D721Med (cell line): ENCODE measurements at regions not wholly inside any gene's neighbourhood (a gene's known extent, or its start where the extent isn't known, plus 50 kb on each side); places are given as distances from the start of the nearest gene placed in this dataset.

Experiments used
- DNase-seq: peaks from one replicate; pipeline ENCODE4 v3.0.0; 2011; ENCODE audit warnings: low spot score; ENCODE audit not compliant: insufficient read length
- FAIRE-seq: peaks from 2 replicates; lab custom pipeline; 2011; peaks lifted over from hg19 to GRCh38; lab: Jason Lieb, UNC
- TF ChIP-seq, protein P1 (sequence below): IDR thresholded peaks from 2 replicates; pipeline ENCODE4 v1.5.1; 2012; ENCODE audit warnings: mild to moderate bottlenecking, control low read depth; ENCODE audit not compliant: insufficient read depth; ENCODE audit errors: missing control alignments

DNA sequence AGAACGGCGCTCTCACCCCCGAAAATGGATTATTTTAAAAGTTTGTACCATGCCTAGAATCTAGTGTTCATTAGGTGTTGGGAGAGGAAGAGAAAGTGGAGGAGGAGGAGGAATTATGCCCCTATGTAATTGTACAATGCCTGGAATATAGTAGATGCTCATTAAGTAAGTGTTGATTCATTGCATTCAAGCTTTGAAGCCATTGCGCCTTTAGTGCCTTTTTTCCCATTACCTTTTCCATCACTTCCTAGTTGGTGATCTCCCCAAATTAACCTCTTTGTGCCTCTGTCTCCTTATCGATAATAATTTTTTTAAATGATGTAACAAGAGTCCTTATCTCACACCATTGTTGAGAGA is 220.7 kb upstream of the PRICKLE2 start:
- no peak for FAIRE-seq
- TF ChIP-seq, protein P1, sequence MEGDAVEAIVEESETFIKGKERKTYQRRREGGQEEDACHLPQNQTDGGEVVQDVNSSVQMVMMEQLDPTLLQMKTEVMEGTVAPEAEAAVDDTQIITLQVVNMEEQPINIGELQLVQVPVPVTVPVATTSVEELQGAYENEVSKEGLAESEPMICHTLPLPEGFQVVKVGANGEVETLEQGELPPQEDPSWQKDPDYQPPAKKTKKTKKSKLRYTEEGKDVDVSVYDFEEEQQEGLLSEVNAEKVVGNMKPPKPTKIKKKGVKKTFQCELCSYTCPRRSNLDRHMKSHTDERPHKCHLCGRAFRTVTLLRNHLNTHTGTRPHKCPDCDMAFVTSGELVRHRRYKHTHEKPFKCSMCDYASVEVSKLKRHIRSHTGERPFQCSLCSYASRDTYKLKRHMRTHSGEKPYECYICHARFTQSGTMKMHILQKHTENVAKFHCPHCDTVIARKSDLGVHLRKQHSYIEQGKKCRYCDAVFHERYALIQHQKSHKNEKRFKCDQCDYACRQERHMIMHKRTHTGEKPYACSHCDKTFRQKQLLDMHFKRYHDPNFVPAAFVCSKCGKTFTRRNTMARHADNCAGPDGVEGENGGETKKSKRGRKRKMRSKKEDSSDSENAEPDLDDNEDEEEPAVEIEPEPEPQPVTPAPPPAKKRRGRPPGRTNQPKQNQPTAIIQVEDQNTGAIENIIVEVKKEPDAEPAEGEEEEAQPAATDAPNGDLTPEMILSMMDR: no peak
- no peak for DNase-seq

DNA sequence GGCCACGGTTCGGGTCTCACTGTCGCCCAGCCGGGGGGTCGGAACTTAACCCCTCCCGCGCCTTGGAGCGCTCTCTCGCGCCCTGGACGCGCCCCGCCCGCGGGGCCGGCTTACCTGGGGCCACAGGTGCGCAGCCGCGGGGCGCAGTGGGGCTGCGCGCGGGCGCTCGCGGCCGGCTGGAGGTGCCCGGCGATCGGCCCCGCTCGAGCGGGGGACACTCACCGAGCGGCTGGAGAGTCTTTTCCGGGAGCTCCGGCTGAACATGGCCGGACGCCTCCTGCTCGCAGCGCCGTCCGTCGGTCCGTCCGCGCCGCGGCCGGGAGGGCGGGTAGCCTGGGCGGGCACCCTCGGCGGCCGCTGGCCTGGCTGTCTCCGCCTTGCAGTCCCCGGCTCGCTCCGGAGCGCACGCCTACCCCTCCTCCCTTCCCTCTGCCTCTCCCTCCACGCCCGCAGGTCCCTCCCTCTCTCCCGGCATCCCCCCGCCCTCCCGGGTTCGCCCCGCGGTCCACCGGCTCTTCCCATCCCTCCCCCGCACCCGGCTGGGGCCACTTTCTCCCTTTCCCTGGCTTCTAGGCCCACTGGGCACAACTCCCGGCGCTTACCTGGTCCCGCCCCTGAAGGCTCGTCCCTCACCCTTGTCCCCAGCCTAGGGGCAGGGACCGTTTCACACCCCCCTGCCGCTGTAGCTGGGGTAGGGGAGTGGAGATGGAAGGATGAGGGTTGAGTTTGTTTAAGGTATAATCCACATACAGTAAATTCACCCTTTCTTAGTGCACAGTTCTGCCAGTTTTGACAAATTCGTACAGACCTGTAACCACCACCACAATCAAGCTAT is 220.1 kb upstream of the PRICKLE2 start:
- TF ChIP-seq, protein P1: no peak
- peak; percentile 66 for DNase-seq
- FAIRE-seq: no peak

DNA sequence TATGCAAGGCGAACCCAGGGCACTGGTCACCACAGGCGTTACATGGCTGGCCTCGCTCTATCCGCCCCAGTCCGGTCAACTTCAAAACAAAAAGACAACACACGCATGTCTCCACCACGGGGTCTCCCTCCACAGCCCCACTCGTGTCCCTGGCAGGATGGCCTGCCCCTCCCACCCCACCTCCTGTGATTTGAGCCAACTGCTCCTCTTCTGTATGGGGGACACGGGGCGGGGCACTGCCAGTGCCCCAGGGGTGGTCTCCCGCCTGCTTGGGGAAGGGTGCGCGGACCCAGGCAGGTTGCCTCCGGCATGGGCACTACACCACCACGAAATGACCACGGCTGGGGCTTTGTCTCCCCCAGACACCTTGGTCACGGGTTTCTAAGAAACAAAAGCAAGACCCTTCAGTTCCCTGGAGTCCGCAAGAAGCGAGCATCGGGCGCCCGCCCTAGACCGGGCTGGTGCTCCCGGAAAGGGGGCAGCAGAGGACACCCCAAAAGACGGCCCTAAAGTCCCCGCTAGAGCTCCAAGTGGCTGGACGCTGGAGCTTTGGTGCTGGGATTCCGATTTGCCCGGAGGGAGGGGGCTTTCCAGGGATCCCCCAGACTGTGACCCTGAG is 219.3 kb upstream of the PRICKLE2 start:
- no peak for FAIRE-seq
- TF ChIP-seq, protein P1: no peak
- no peak for DNase-seq

DNA sequence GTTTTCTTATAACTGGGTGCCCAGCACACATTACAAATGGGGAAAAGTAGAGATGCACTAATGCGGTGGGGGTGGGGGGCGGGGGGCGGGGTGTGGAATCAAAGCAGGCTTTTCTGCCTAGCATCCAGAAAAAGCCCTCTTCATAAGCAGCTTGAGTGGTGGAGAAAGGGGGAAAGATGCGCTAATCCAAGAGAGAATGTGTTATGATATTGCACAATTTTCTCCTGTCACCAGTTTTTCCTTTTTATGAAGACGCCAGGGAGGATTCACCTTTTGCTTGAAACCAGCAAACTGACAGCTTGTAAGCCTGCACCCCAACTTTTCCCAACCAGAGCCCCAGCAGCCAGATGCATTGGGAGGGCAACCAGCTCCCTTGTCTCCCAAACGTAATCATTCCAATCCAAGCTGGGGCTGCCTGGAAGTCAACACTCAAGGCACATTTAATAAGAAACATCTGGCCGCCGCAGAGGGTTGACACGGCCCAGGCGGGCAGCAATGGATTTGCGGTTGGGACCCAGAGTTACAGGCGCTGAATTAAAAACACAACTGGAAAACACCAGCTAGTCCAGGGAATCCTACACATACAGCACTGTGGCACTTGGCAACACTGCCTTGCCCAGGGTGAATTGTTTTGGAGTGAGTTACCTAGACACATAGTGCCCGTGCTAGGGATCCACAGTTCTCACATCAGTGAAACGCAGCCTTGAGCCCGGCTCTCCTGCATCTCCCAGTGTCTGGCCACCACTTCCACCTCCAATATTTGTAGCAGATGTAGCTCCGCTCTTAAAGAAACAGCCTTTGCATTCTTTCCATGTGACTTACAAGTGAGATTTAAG is 218.5 kb upstream of the PRICKLE2 start:
- DNase-seq (no peak), FAIRE-seq (no peak)
- TF ChIP-seq, protein P1: no peak

DNA sequence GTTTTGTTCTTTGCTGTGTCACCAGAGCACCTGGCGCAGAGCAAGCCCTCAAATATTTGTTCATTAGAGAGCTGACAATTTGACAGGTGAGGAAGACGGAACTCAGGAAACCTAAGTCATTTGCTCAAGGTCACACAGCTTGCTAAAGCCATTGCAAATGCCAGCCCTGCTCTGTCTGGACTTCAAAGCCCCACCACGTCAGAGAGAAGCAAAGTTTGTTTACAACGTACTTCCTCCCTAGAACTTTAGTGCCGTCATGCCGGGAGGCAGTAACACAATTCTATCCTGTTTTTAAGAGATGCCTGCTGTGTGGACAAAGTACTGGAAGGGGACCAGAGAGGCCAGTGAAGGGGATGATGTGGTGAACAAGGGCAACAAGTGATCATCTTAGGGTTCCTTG is 216.6 kb upstream of the PRICKLE2 start:
- DNase-seq: no peak
- TF ChIP-seq, protein P1: no peak
- FAIRE-seq: no peak

DNA sequence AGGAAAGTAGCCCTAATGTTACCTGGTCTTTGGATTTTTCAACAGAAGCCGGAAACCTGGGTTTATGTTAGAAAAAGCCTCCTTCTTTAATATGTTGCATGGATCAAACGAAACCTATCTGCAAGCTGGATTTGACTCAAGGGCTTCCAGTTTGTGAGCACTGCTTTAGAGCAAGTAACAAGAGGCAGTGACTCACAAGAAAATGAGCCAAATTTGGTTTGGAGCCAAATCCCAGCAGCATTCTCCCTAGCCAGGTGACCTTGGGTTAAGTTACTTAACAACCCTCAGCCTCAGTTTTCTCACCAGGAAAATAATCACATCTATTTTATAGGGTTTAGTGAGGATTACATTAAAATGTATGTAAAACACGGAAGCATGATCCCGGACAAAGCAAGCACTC is 215.2 kb upstream of the PRICKLE2 start:
- DNase-seq: no peak
- FAIRE-seq: no peak
- TF ChIP-seq, protein P1: no peak
